ENCODE measurements at regions not wholly inside any gene's neighbourhood (a gene's known extent, or its start where the extent isn't known, plus 50 kb on each side); places are given as distances from the start of the nearest gene placed in this dataset.

- no peak for TF ChIP-seq CTCF (conservative IDR thresholded peaks at IDR 0.05)
- TF ChIP-seq ZFX (IDR thresholded peaks at IDR 0.05), result no peak
- no peak overlapping the region for H3K27ac ChIP-seq
Measured at GRCh38 chr2:186909095-186909494, 60.1 kb upstream of the ZSWIM2 start.

- H3K27ac ChIP-seq, result no peak overlapping the region
- no peak for TF ChIP-seq CTCF (conservative IDR thresholded peaks at IDR 0.05)
Measured at GRCh38 chr2:186907897-186908296, 58.9 kb upstream of the ZSWIM2 start.

GRCh38 chr2:186903216-186903615 is 54.2 kb upstream of the ZSWIM2 start:
- H3K27ac ChIP-seq, result no peak overlapping the region
- TF ChIP-seq ZFX (IDR thresholded peaks at IDR 0.05) (no peak), CTCF (conservative IDR thresholded peaks at IDR 0.05) (peak; percentile 61)
